HepG2 (cell line): ENCODE measurements at regions not wholly inside any gene's neighbourhood (a gene's known extent, or its start where the extent isn't known, plus 50 kb on each side); places are given as distances from the start of the nearest gene placed in this dataset.

Experiments used
- ATAC-seq: fragments of 200-7000 bp; cut with Tn5 transposase; 3 replicates; pipeline ENCODE4 v1.9.1; 2020; ENCODE audit warnings: mild to moderate bottlenecking, moderate library complexity
- BruUV-seq: library from RNA; stranded (reverse); fragments of 400-500 nt; replicated peaks from 2 replicates; lab custom pipeline; 2021; lab: Mats Ljungman, UMichigan
- CTCF ChIA-PET: fragments of 300-600 bp; formaldehyde crosslinking; extraction: SDS; loops from one replicate; lab custom pipeline; 2021; ENCODE audit warnings: low total read pairs, inconsistent platforms, low intra/inter-chr PET ratio; lab: Yijun Ruan, JAX
- POLR2A ChIA-PET: fragments of 350-600 bp; sonication (Branson Sonifier 250); formaldehyde crosslinking; loops from one replicate; lab custom pipeline; 2020; ENCODE audit warnings: antibody characterized with exemption, inconsistent platforms; lab: Yijun Ruan, JAX
- DNase-seq: peaks from one replicate; pipeline ENCODE4 v3.0.0-alpha.2; 2015; ENCODE audit warnings: low spot score
- FAIRE-seq: peaks from 3 replicates; lab custom pipeline; 2011; peaks lifted over from hg19 to GRCh38; lab: Jason Lieb, UNC
- H2AFZ ChIP-seq: one replicate; pipeline ENCODE4 v1.6.1; 2011; ENCODE audit warnings: low read length, inconsistent platforms
- H3K27ac ChIP-seq: fragments of 300-600 bp; 3 replicates; pipeline ENCODE4 v1.8.0; 2011; ENCODE audit warnings: mixed run types, mild to moderate bottlenecking, mixed read lengths, low read length, inconsistent platforms; ENCODE audit not compliant: insufficient read depth; ENCODE audit errors: extremely low read length
- H3K27me3 ChIP-seq, 2 experiments: fragments of 200-600 bp in 1 of 2; 2 replicates in 1 of 2; 3 replicates in 1 of 2; pipeline versions ENCODE4 v1.6.0 to v1.8.0; 2011; ENCODE audit warnings: low read length in 2 of 2, mild to moderate bottlenecking in 2 of 2, moderate library complexity in 2 of 2, inconsistent platforms in 1 of 2; ENCODE audit not compliant: insufficient read depth in 2 of 2, control insufficient read depth in 1 of 2
- H3K36me3 ChIP-seq, 2 experiments: fragments of 200-600 bp in 1 of 2; replicated peaks in 1 of 2; 2 replicates in 1 of 2; 3 replicates in 1 of 2; pipeline versions ENCODE4 v1.5.1 to v1.8.0; 2011; ENCODE audit warnings: low read length in 2 of 2, inconsistent platforms in 1 of 2; ENCODE audit not compliant: insufficient read depth in 2 of 2, control insufficient read depth in 1 of 2
- H3K4me1 ChIP-seq: 2 replicates; pipeline ENCODE4 v1.5.1; 2012; ENCODE audit warnings: low read length, inconsistent platforms; ENCODE audit not compliant: insufficient read depth
- H3K4me2 ChIP-seq: 2 replicates; pipeline ENCODE4 v1.6.0; 2011; ENCODE audit warnings: low read depth, low read length, inconsistent platforms
- H3K4me3 ChIP-seq, 3 experiments: fragments of 200-600 bp in 1 of 3; sonication (generic), shearing (Covaris generic) in 1 of 3; replicated peaks in 1 of 3; 2 replicates each; pipeline ENCODE4 v1.5.1; 2011 to 2016; ENCODE audit warnings: low read length in 3 of 3, inconsistent platforms in 2 of 3, low read depth in 2 of 3, mild to moderate bottlenecking in 2 of 3, control low read depth in 1 of 3, mixed read lengths in 1 of 3; ENCODE audit not compliant: insufficient read depth in 1 of 3
- H3K79me2 ChIP-seq: one replicate; pipeline ENCODE4 v1.6.1; 2011; ENCODE audit warnings: low read length, inconsistent platforms; ENCODE audit not compliant: insufficient read depth
- H3K9ac ChIP-seq: 2 replicates; pipeline ENCODE4 v1.6.0; 2011; ENCODE audit warnings: mild to moderate bottlenecking, low read depth, low read length, inconsistent platforms; ENCODE audit not compliant: insufficient read depth
- H3K9me3 ChIP-seq: 2 replicates; pipeline ENCODE4 v1.5.1; 2012; ENCODE audit warnings: mild to moderate bottlenecking, low read length
- H4K20me1 ChIP-seq: 2 replicates; pipeline ENCODE4 v1.6.0; 2011; ENCODE audit warnings: inconsistent platforms, mild to moderate bottlenecking, low read length, moderate library complexity; ENCODE audit not compliant: insufficient read depth
- ATAD3A ChIP-seq: sonication (generic); formaldehyde crosslinking; IDR thresholded peaks from 2 replicates; pipeline ENCODE4 v1.4.0; 2020; ENCODE audit warnings: missing genetic modification reagents
- BRCA1 ChIP-seq: sonication (generic); formaldehyde crosslinking; IDR thresholded peaks from 2 replicates; pipeline ENCODE4 v1.4.0; 2020; ENCODE audit warnings: missing genetic modification reagents
- IRX3 ChIP-seq: sonication (generic); formaldehyde crosslinking; IDR thresholded peaks from 2 replicates; pipeline ENCODE4 v1.8.1; 2023; ENCODE audit warnings: mild to moderate bottlenecking, low read depth, missing genetic modification reagents, borderline replicate concordance
- NFATC3 ChIP-seq: sonication (generic); formaldehyde crosslinking; IDR thresholded peaks from 2 replicates; pipeline ENCODE4 v1.5.1; 2020; ENCODE audit warnings: mild to moderate bottlenecking, missing genetic modification reagents
- REXO4 ChIP-seq: sonication (generic); formaldehyde crosslinking; IDR thresholded peaks from 2 replicates; pipeline ENCODE4 v1.8.0; 2022; ENCODE audit warnings: missing genetic modification reagents, mild to moderate bottlenecking, borderline replicate concordance
- SSRP1 ChIP-seq: IDR thresholded peaks from 2 replicates; pipeline ENCODE4 v1.6.1; 2016; ENCODE audit warnings: control low read depth
- ZNF136 ChIP-seq: sonication (generic); formaldehyde crosslinking; IDR thresholded peaks from 2 replicates; pipeline ENCODE4 v1.8.1; 2022; ENCODE audit warnings: low read depth, mild to moderate bottlenecking, moderate library complexity, missing genetic modification reagents
- ZNF274 ChIP-seq: sonication (generic); formaldehyde crosslinking; IDR thresholded peaks from 2 replicates; pipeline ENCODE4 v1.5.1; 2020; ENCODE audit warnings: mild to moderate bottlenecking, missing genetic modification reagents
- ZNF430 ChIP-seq: sonication (generic); formaldehyde crosslinking; IDR thresholded peaks from 2 replicates; pipeline ENCODE4 v1.9.0; 2021; ENCODE audit warnings: mild to moderate bottlenecking, missing genetic modification reagents
- ZNF619 ChIP-seq: sonication (generic); formaldehyde crosslinking; IDR thresholded peaks from 2 replicates; pipeline ENCODE4 v1.4.0; 2020; ENCODE audit warnings: mild to moderate bottlenecking, missing genetic modification reagents
- WGBS: methylation state at CpG from one replicate; pipeline ENCODE4 v1.1.6; 2017; ENCODE audit warnings: low lambda C conversion rate; 5-methylcytosine and 5-hydroxymethylcytosine counted together
- in situ Hi-C: cut with HindIII; loops from 2 replicates; pipeline ENCODE4 v1.10.0; 2017; ENCODE audit warnings: low pct_unique_long_range_greater_than_20kb; ENCODE audit not compliant: extremely low pct_ligation_motif_present
- intact Hi-C: fragments of 100-400 bp; cut with micrococcal nuclease; formaldehyde crosslinking; loops from one replicate; pipeline ENCODE4 v1.10.0; 2022; ENCODE audit not compliant: unreplicated experiment
- TF ChIP-seq, protein P1 (sequence below): fragments of 450-650 bp; IDR thresholded peaks from 2 replicates; pipeline ENCODE4 v1.6.1; 2017; ENCODE audit warnings: mild to moderate bottlenecking
- TF ChIP-seq, protein P2 (sequence below): sonication (generic); formaldehyde crosslinking; IDR thresholded peaks from 2 replicates; pipeline ENCODE4 v1.5.1; 2020; ENCODE audit warnings: missing genetic modification reagents, mild to moderate bottlenecking, borderline replicate concordance

DNA sequence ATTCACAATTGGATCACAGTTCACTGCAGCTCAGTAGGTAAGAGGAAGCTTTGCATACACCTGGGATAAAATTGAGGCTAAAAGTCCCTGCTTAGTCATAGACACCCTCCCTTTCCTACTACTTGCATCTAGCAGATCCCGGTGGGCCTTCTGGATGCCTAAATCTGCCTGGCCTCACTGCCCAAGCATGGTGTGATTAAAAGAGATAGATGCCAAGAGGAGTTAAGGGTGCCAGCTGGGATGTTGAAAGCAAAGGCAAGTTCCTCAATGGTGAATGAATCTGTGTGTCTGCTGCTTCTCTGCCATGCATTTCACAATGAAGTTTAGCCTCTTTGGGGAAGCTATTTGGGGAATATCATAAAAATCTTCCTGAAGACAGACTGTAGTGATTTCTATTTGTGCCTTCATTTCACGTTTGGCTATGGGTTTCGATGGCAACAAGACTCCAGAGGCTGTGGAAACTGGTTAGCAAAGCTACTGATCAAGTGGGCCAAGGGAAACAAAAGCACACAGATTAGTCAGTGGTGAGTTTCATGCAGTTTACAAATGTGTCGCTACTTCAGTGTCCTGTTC, 534.0 kb downstream of the ANKRD50 start:
- Histone ChIP-seq H3K36me3 (no peaks in the 10 kb centered on the region), H4K20me1 (no peaks in the 10 kb centered on the region), H3K4me2 (no peak overlapping the region), H2AFZ (no peak overlapping the region), H3K4me1 (no peaks in the 10 kb centered on the region), H3K27me3 (no peaks in the 10 kb centered on the region), H3K9ac (no peak overlapping the region), H3K27ac (no peak overlapping the region), H3K79me2 (no peaks in the 10 kb centered on the region), H3K9me3 (no peaks in the 10 kb centered on the region), H3K4me3 (no peak overlapping the region)
- TF ChIP-seq ZNF619 (CRISPR knock-in tag) (no peak), ZNF430 (CRISPR knock-in tag) (no peak), ZNF274 (no peak), BRCA1 (CRISPR knock-in tag) (no peak), ATAD3A (CRISPR knock-in tag) (no peak), SSRP1 (CRISPR knock-in tag) (no peak), IRX3 (CRISPR knock-in tag) (no peak), ZNF136 (CRISPR knock-in tag) (no peak), REXO4 (CRISPR knock-in tag) (no peak), NFATC3 (CRISPR knock-in tag) (no peak)
- TF ChIP-seq, protein P1, sequence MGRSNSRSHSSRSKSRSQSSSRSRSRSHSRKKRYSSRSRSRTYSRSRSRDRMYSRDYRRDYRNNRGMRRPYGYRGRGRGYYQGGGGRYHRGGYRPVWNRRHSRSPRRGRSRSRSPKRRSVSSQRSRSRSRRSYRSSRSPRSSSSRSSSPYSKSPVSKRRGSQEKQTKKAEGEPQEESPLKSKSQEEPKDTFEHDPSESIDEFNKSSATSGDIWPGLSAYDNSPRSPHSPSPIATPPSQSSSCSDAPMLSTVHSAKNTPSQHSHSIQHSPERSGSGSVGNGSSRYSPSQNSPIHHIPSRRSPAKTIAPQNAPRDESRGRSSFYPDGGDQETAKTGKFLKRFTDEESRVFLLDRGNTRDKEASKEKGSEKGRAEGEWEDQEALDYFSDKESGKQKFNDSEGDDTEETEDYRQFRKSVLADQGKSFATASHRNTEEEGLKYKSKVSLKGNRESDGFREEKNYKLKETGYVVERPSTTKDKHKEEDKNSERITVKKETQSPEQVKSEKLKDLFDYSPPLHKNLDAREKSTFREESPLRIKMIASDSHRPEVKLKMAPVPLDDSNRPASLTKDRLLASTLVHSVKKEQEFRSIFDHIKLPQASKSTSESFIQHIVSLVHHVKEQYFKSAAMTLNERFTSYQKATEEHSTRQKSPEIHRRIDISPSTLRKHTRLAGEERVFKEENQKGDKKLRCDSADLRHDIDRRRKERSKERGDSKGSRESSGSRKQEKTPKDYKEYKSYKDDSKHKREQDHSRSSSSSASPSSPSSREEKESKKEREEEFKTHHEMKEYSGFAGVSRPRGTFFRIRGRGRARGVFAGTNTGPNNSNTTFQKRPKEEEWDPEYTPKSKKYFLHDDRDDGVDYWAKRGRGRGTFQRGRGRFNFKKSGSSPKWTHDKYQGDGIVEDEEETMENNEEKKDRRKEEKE: no peak
- TF ChIP-seq, protein P2, sequence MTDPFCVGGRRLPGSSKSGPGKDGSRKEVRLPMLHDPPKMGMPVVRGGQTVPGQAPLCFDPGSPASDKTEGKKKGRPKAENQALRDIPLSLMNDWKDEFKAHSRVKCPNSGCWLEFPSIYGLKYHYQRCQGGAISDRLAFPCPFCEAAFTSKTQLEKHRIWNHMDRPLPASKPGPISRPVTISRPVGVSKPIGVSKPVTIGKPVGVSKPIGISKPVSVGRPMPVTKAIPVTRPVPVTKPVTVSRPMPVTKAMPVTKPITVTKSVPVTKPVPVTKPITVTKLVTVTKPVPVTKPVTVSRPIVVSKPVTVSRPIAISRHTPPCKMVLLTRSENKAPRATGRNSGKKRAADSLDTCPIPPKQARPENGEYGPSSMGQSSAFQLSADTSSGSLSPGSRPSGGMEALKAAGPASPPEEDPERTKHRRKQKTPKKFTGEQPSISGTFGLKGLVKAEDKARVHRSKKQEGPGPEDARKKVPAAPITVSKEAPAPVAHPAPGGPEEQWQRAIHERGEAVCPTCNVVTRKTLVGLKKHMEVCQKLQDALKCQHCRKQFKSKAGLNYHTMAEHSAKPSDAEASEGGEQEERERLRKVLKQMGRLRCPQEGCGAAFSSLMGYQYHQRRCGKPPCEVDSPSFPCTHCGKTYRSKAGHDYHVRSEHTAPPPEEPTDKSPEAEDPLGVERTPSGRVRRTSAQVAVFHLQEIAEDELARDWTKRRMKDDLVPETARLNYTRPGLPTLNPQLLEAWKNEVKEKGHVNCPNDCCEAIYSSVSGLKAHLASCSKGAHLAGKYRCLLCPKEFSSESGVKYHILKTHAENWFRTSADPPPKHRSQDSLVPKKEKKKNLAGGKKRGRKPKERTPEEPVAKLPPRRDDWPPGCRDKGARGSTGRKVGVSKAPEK (CRISPR knock-in tag): no peak
- WGBS: 0% methylated on average over 3 of the region's 4 CpGs
- FAIRE-seq: no peak
- intact Hi-C loops (no loop called here), in situ Hi-C loops (no loop called here)
- CTCF ChIA-PET: no interaction called here
- DNase-seq: no peak
- POLR2A ChIA-PET: no interaction called here
- BruUV-seq: no TSS peak
- no peak for ATAC-seq
